OCI-LY7 (cell line): ENCODE measurements at regions not wholly inside any gene's neighbourhood (a gene's known extent, or its start where the extent isn't known, plus 50 kb on each side); places are given as distances from the start of the nearest gene placed in this dataset.

Experiments
- BruUV-seq: library from RNA; stranded (reverse); fragments of 400-500 nt; replicated peaks from 2 replicates; lab custom pipeline; 2021; lab: Mats Ljungman, UMichigan
- CTCF ChIA-PET: fragments of 300-600 bp; sonication (Branson Sonifier 250); formaldehyde crosslinking; loops from one replicate; lab custom pipeline; 2022; ENCODE audit warnings: antibody characterized with exemption; ENCODE audit not compliant: unreplicated experiment; lab: Charles Lee
- POLR2A ChIA-PET: fragments of 300-600 bp; sonication (Branson Sonifier 250); formaldehyde crosslinking; loops from one replicate; lab custom pipeline; 2022; ENCODE audit warnings: antibody characterized with exemption; lab: Charles Lee
- DNase-seq: peaks from one replicate; pipeline ENCODE4 v3.0.0-alpha.2; 2015; ENCODE audit warnings: low spot score
- H2AFZ ChIP-seq: fragments of 200-600 bp; sonication (generic), shearing (Covaris generic); 2 replicates; pipeline ENCODE4 v1.6.1; 2014; ENCODE audit warnings: mild to moderate bottlenecking, antibody characterized with exemption, low read length, moderate library complexity
- H3K27ac ChIP-seq: fragments of 200-600 bp; sonication (generic); 2 replicates; pipeline ENCODE4 v1.5.1; 2014; ENCODE audit warnings: mixed run types, low read depth, mild to moderate bottlenecking, moderate library complexity, low read length, inconsistent platforms; ENCODE audit not compliant: poor library complexity, severe bottlenecking
- H3K36me3 ChIP-seq: fragments of 200-600 bp; sonication (generic); 2 replicates; pipeline ENCODE4 v1.6.1; 2014; ENCODE audit warnings: mild to moderate bottlenecking, antibody characterized with exemption, low read length, moderate library complexity, mixed read lengths; ENCODE audit not compliant: insufficient read depth
- H3K4me1 ChIP-seq: fragments of 200-600 bp; sonication (generic); 2 replicates; pipeline ENCODE4 v1.5.1; 2014; ENCODE audit warnings: mild to moderate bottlenecking, low read length; ENCODE audit not compliant: insufficient read depth, poor library complexity, severe bottlenecking
- H3K4me2 ChIP-seq: fragments of 200-600 bp; sonication (generic); 2 replicates; pipeline ENCODE4 v1.6.1; 2014; ENCODE audit warnings: mild to moderate bottlenecking, low read length
- H3K4me3 ChIP-seq: fragments of 200-600 bp; sonication (generic); 2 replicates; pipeline ENCODE4 v1.5.1; 2014; ENCODE audit warnings: mild to moderate bottlenecking, low read depth, low read length; ENCODE audit not compliant: poor library complexity, severe bottlenecking
- H3K79me2 ChIP-seq: fragments of 200-600 bp; sonication (generic); 2 replicates; pipeline ENCODE4 v1.6.1; 2016; ENCODE audit warnings: low read depth, mild to moderate bottlenecking, low read length, moderate library complexity, mixed read lengths; ENCODE audit not compliant: insufficient read depth
- H3K9me2 ChIP-seq: fragments of 200-600 bp; sonication (generic); 2 replicates; pipeline ENCODE4 v1.6.1; 2016; ENCODE audit warnings: mild to moderate bottlenecking, low read length, mixed read lengths; ENCODE audit not compliant: insufficient read depth
- H3K9me3 ChIP-seq: fragments of 200-600 bp; sonication (generic); 2 replicates; pipeline ENCODE4 v1.6.1; 2014; ENCODE audit warnings: mild to moderate bottlenecking, mixed run types, low read length, mixed read lengths
- H4K20me1 ChIP-seq: fragments of 200-600 bp; sonication (generic); 2 replicates; pipeline ENCODE4 v1.6.1; 2014; ENCODE audit warnings: mild to moderate bottlenecking, antibody characterized with exemption, low read length, moderate library complexity, mixed read lengths; ENCODE audit not compliant: insufficient read depth
- CTCF ChIP-seq: fragments of 200-600 bp; sonication (generic); conservative IDR thresholded peaks from 2 replicates; pipeline ENCODE4 v1.5.1; 2014; ENCODE audit warnings: mild to moderate bottlenecking, antibody characterized with exemption, low read length, moderate library complexity, mixed read lengths
- EZH2phosphoT487 ChIP-seq: fragments of 200-600 bp; sonication (generic); IDR thresholded peaks from 2 replicates; pipeline ENCODE4 v1.6.1; 2018; ENCODE audit warnings: low read depth, borderline replicate concordance, mild to moderate bottlenecking, mixed run types, antibody characterized with exemption, low read length, moderate library complexity, mixed read lengths
- intact Hi-C: fragments of 100-400 bp; cut with micrococcal nuclease; formaldehyde crosslinking; loops from one replicate; pipeline ENCODE4 v1.10.0; 2022; ENCODE audit not compliant: unreplicated experiment

GRCh38 chr16:64180136-64180900 is 941.5 kb downstream of the CDH11 start:
- ChIA-PET POLR2A (interaction anchor here (0.6 to 1.1 kb wide), 4 partner anchors 8 to 158 kb away, joined by 3 to 4 read pairs (median 4); no protein-coding TSS in a partner anchor), CTCF (no interaction called here)
- no peaks in the 10 kb centered on the region for H3K79me2 ChIP-seq
- no peaks in the 10 kb centered on the region for H4K20me1 ChIP-seq
- H3K4me2 ChIP-seq, result no peak overlapping the region
- H3K27ac ChIP-seq, result no peak overlapping the region
- peaks cover 4% of the 10 kb centered on the region; the same call in 1 of the 2 replicates for H3K36me3 ChIP-seq
- no peak for DNase-seq
- peaks cover 38% of the 10 kb centered on the region; the same call in 1 of the 2 replicates for H3K9me3 ChIP-seq
- H3K4me3 ChIP-seq, result no peak overlapping the region
- H3K9me2 ChIP-seq, result no peaks in the 10 kb centered on the region
- BruUV-seq, result no TSS peak
- H2AFZ ChIP-seq, result no peak overlapping the region
- no peak for TF ChIP-seq CTCF
- intact Hi-C loops, result no loop called here
- H3K4me1 ChIP-seq, result no peaks in the 10 kb centered on the region

GRCh38 chr16:64174327-64174726 is 947.5 kb downstream of the CDH11 start:
- BruUV-seq, result no TSS peak
- Histone ChIP-seq H3K4me1 (peaks cover 14% of the 10 kb centered on the region), H2AFZ (0 out of 2 replicates have a peak overlapping the region, but pooled peaks have one; percentile 15), H3K4me3 (no peak overlapping the region), H3K27ac (no peak overlapping the region), H3K36me3 (peaks cover 4% of the 10 kb centered on the region; the same call in 1 of the 2 replicates), H3K79me2 (no peaks in the 10 kb centered on the region), H3K9me2 (no peaks in the 10 kb centered on the region), H3K4me2 (no peak overlapping the region), H4K20me1 (no peaks in the 10 kb centered on the region), H3K9me3 (peaks cover 30% of the 10 kb centered on the region; the same call in 1 of the 2 replicates)
- intact Hi-C loops, result no loop called here
- TF ChIP-seq EZH2phosphoT487, result no peak
- no peak for TF ChIP-seq CTCF
- CTCF ChIA-PET, result no interaction called here
- POLR2A ChIA-PET, result interaction anchor here (2.1 to 3.1 kb wide), 2 partner anchors 9 to 12 kb away, joined by 6 to 21 read pairs; no protein-coding TSS in a partner anchor
- no peak for DNase-seq

- no peak overlapping the region for H3K27ac ChIP-seq
- peak overlapping the region; percentile 77 for H2AFZ ChIP-seq
- no peak for DNase-seq
- intact Hi-C loops, result no loop called here
- H3K9me2 ChIP-seq, result no peaks in the 10 kb centered on the region
- no peaks in the 10 kb centered on the region for H4K20me1 ChIP-seq
- H3K4me1 ChIP-seq, result peaks cover 14% of the 10 kb centered on the region
- H3K79me2 ChIP-seq, result no peaks in the 10 kb centered on the region
- H3K36me3 ChIP-seq, result no peaks in the 10 kb centered on the region; the same call in 1 of the 2 replicates
- H3K4me3 ChIP-seq, result peak overlapping the region; percentile 35
- TF ChIP-seq EZH2phosphoT487, result no peak
- no peak for TF ChIP-seq CTCF
- POLR2A ChIA-PET, result interaction anchor here (0.6 to 2.5 kb wide), 7 partner anchors 9 to 179 kb away, joined by 3 to 11 read pairs (median 3); no protein-coding TSS in a partner anchor
- H3K9me3 ChIP-seq, result peaks cover 15% of the 10 kb centered on the region; the same call in 1 of the 2 replicates
- peak overlapping the region; percentile 60 for H3K4me2 ChIP-seq
- BruUV-seq, result no TSS peak
- CTCF ChIA-PET, result no interaction called here
Observed at GRCh38 chr16:64172652-64173051, 949.2 kb downstream of the CDH11 start.
